SK-N-SH treated with all-trans-retinoic acid at 6 μM for 48 hours (cell line): ENCODE measurements at regions not wholly inside any gene's neighbourhood (a gene's known extent, or its start where the extent isn't known, plus 50 kb on each side); places are given as distances from the start of the nearest gene placed in this dataset.

Experiments used
- ATAC-seq: fragments of 200-7000 bp; cut with Tn5 transposase; 3 replicates; pipeline ENCODE4 v1.9.1; 2020; ENCODE audit warnings: mild to moderate bottlenecking, moderate library complexity
- BACH2 ChIP-seq: fragments of 250-450 bp; sonication (Bioruptor Pico); IDR thresholded peaks from 2 replicates; pipeline ENCODE4 v1.9.0; 2021; ENCODE audit warnings: mild to moderate bottlenecking, borderline replicate concordance
- CSDC2 ChIP-seq: fragments of 250-450 bp; sonication (Bioruptor Pico); IDR thresholded peaks from 2 replicates; pipeline ENCODE4 v1.5.0; 2020; ENCODE audit warnings: mild to moderate bottlenecking, moderate library complexity
- ESRRG ChIP-seq: fragments of 250-450 bp; sonication (Bioruptor Pico); IDR thresholded peaks from 2 replicates; pipeline ENCODE4 v1.6.1; 2021; ENCODE audit warnings: mild to moderate bottlenecking
- GLIS3 ChIP-seq: fragments of 250-450 bp; sonication (Bioruptor Pico); IDR thresholded peaks from 2 replicates; pipeline ENCODE4 v1.5.0; 2020; ENCODE audit warnings: mild to moderate bottlenecking, moderate library complexity
- ISL1 ChIP-seq: fragments of 250-450 bp; sonication (Bioruptor Pico); IDR thresholded peaks from 2 replicates; pipeline ENCODE4 v2.1.2; 2022; ENCODE audit warnings: mild to moderate bottlenecking, moderate library complexity
- OSR1 ChIP-seq: fragments of 250-450 bp; sonication (Bioruptor Pico); IDR thresholded peaks from 2 replicates; pipeline ENCODE4 v1.8.0; 2022; ENCODE audit warnings: moderate library complexity, mild to moderate bottlenecking, inconsistent platforms
- PPARA ChIP-seq: fragments of 250-450 bp; sonication (Bioruptor Pico); IDR thresholded peaks from 2 replicates; pipeline ENCODE4 v1.5.0; 2020; ENCODE audit warnings: mild to moderate bottlenecking, borderline replicate concordance
- RARB ChIP-seq: fragments of 250-450 bp; sonication (Bioruptor Pico); IDR thresholded peaks from 2 replicates; pipeline ENCODE4 v1.8.0; 2021; ENCODE audit warnings: mild to moderate bottlenecking, moderate library complexity
- SNAI2 ChIP-seq: fragments of 250-450 bp; sonication (Bioruptor Pico); IDR thresholded peaks from 2 replicates; pipeline ENCODE4 v1.5.0; 2020; ENCODE audit warnings: mild to moderate bottlenecking, moderate library complexity
- TCF4 ChIP-seq: fragments of 250-450 bp; sonication (Bioruptor Pico); IDR thresholded peaks from 2 replicates; pipeline ENCODE4 v1.8.0; 2021; ENCODE audit warnings: mild to moderate bottlenecking, moderate library complexity, borderline replicate concordance
- TOX ChIP-seq: fragments of 250-450 bp; sonication (Bioruptor Pico); IDR thresholded peaks from 2 replicates; pipeline ENCODE4 v1.8.0; 2021; ENCODE audit warnings: mild to moderate bottlenecking, moderate library complexity, borderline replicate concordance
- ZC3H10 ChIP-seq: fragments of 250-450 bp; sonication (Bioruptor Pico); IDR thresholded peaks from 2 replicates; pipeline ENCODE4 v1.5.1; 2021; ENCODE audit warnings: mild to moderate bottlenecking, moderate library complexity
- ZFP3 ChIP-seq: fragments of 250-450 bp; sonication (Bioruptor Pico); IDR thresholded peaks from 2 replicates; pipeline ENCODE4 v1.5.0; 2020; ENCODE audit warnings: mild to moderate bottlenecking, moderate library complexity
- ZFP30 ChIP-seq: fragments of 450-650 bp; formaldehyde crosslinking; IDR thresholded peaks from 2 replicates; pipeline ENCODE4 v1.5.0; 2022; ENCODE audit warnings: mild to moderate bottlenecking, moderate library complexity
- ZNF565 ChIP-seq: fragments of 450-650 bp; formaldehyde crosslinking; conservative IDR thresholded peaks from 2 replicates; pipeline ENCODE4 v1.5.0; 2020; ENCODE audit warnings: low read depth, mild to moderate bottlenecking, moderate library complexity
- ZNF70 ChIP-seq: fragments of 450-650 bp; formaldehyde crosslinking; IDR thresholded peaks from 2 replicates; pipeline ENCODE4 v1.5.0; 2020; ENCODE audit warnings: mild to moderate bottlenecking, moderate library complexity
- ZNF8 ChIP-seq: fragments of 450-650 bp; formaldehyde crosslinking; IDR thresholded peaks from 2 replicates; pipeline ENCODE4 v1.5.0; 2020; ENCODE audit warnings: mild to moderate bottlenecking, moderate library complexity
- TF ChIP-seq, protein P1 (sequence below): fragments of 250-450 bp; sonication (Bioruptor Pico); IDR thresholded peaks from 2 replicates; pipeline ENCODE4 v1.5.1; 2020; ENCODE audit warnings: low read depth, mild to moderate bottlenecking, moderate library complexity
- TF ChIP-seq, protein P2 (sequence below): fragments of 250-450 bp; sonication (Bioruptor Pico); IDR thresholded peaks from 2 replicates; pipeline ENCODE4 v1.8.0; 2020; ENCODE audit warnings: mild to moderate bottlenecking, moderate library complexity, borderline replicate concordance
- TF ChIP-seq, protein P3 (sequence below): fragments of 250-450 bp; sonication (Bioruptor Pico); IDR thresholded peaks from 2 replicates; pipeline ENCODE4 v1.5.1; 2021; ENCODE audit warnings: mild to moderate bottlenecking, moderate library complexity
- TF ChIP-seq, protein P4 (sequence below): fragments of 250-450 bp; sonication (Bioruptor Pico); IDR thresholded peaks from 2 replicates; pipeline ENCODE4 v1.8.0; 2021; ENCODE audit warnings: low read depth, mild to moderate bottlenecking, moderate library complexity, borderline replicate concordance
- TF ChIP-seq, protein P5 (sequence below): fragments of 250-450 bp; sonication (Bioruptor Pico); IDR thresholded peaks from 2 replicates; pipeline ENCODE4 v1.5.0; 2020; ENCODE audit warnings: mild to moderate bottlenecking, moderate library complexity

DNA sequence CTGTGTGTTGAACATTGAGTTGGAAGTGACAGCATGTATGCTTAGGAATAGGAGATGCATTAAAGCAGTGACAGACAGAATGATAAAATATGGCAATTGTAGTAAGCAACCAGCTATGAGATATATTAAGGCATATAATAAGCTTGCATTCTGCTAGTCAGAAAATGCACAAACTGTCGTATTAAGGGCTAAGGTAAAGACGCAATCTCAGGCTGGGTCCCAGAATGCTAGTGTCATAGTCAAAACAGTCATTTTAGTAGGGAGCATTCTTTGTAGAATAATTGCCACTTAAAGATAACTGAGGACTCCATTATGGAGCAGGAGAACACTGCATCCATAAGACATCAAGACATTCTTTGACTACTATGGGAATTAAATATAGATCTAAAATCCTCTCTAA lies 1369.7 kb upstream of the C9orf72 start:
- TF ChIP-seq ZNF70 (CRISPR knock-in tag) (no peak), ZFP3 (CRISPR knock-in tag) (no peak), PPARA (CRISPR knock-in tag) (no peak), ZC3H10 (no peak), ESRRG (no peak), TCF4 (CRISPR knock-in tag) (no peak), BACH2 (no peak), CSDC2 (no peak), OSR1 (CRISPR knock-in tag) (no peak), SNAI2 (CRISPR knock-in tag) (no peak), ZNF8 (CRISPR knock-in tag) (no peak), ZNF565 (no peak), ISL1 (CRISPR knock-in tag) (no peak)
- TF ChIP-seq, protein P1, sequence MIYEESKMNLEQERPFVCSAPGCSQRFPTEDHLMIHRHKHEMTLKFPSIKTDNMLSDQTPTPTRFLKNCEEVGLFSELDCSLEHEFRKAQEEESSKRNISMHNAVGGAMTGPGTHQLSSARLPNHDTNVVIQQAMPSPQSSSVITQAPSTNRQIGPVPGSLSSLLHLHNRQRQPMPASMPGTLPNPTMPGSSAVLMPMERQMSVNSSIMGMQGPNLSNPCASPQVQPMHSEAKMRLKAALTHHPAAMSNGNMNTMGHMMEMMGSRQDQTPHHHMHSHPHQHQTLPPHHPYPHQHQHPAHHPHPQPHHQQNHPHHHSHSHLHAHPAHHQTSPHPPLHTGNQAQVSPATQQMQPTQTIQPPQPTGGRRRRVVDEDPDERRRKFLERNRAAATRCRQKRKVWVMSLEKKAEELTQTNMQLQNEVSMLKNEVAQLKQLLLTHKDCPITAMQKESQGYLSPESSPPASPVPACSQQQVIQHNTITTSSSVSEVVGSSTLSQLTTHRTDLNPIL, result no peak
- TF ChIP-seq, protein P2, sequence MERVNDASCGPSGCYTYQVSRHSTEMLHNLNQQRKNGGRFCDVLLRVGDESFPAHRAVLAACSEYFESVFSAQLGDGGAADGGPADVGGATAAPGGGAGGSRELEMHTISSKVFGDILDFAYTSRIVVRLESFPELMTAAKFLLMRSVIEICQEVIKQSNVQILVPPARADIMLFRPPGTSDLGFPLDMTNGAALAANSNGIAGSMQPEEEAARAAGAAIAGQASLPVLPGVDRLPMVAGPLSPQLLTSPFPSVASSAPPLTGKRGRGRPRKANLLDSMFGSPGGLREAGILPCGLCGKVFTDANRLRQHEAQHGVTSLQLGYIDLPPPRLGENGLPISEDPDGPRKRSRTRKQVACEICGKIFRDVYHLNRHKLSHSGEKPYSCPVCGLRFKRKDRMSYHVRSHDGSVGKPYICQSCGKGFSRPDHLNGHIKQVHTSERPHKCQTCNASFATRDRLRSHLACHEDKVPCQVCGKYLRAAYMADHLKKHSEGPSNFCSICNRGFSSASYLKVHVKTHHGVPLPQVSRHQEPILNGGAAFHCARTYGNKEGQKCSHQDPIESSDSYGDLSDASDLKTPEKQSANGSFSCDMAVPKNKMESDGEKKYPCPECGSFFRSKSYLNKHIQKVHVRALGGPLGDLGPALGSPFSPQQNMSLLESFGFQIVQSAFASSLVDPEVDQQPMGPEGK (CRISPR knock-in tag), result no peak
- TF ChIP-seq, protein P3, sequence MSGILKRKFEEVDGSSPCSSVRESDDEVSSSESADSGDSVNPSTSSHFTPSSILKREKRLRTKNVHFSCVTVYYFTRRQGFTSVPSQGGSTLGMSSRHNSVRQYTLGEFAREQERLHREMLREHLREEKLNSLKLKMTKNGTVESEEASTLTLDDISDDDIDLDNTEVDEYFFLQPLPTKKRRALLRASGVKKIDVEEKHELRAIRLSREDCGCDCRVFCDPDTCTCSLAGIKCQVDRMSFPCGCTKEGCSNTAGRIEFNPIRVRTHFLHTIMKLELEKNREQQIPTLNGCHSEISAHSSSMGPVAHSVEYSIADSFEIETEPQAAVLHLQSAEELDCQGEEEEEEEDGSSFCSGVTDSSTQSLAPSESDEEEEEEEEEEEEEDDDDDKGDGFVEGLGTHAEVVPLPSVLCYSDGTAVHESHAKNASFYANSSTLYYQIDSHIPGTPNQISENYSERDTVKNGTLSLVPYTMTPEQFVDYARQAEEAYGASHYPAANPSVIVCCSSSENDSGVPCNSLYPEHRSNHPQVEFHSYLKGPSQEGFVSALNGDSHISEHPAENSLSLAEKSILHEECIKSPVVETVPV (CRISPR knock-in tag), result no peak
- TF ChIP-seq, all 23 proteins: peak for 0
- ATAC-seq, result no peak

DNA sequence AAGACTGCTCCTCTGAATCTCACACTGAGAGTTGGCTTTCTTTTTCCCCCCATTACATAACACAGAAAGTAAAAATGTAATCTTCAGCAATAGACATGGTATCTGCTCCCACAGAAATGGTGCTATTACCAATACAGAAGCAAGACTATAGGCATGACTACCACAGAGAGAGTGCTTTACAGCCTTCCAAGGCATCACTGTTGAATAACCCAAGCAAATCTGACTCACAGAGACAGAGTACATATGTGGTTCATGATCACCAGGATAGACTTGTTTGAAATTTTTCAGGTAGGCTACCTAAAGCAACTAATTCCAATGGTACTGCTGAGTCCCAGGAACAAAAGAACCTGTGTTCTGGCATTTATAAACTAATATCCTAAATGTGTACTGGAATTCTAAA lies 1373.4 kb upstream of the C9orf72 start:
- TF ChIP-seq, protein P3 (CRISPR knock-in tag), result no peak
- TF ChIP-seq ZNF565, result no peak
- TF ChIP-seq ZFP30 (CRISPR knock-in tag), result no peak
- TF ChIP-seq TOX (CRISPR knock-in tag), result no peak
- no peak for TF ChIP-seq ZC3H10
- TF ChIP-seq TCF4 (CRISPR knock-in tag), result no peak
- TF ChIP-seq ZFP3 (CRISPR knock-in tag), result no peak
- TF ChIP-seq SNAI2 (CRISPR knock-in tag), result no peak
- TF ChIP-seq ZNF8 (CRISPR knock-in tag), result no peak
- TF ChIP-seq, protein P4, sequence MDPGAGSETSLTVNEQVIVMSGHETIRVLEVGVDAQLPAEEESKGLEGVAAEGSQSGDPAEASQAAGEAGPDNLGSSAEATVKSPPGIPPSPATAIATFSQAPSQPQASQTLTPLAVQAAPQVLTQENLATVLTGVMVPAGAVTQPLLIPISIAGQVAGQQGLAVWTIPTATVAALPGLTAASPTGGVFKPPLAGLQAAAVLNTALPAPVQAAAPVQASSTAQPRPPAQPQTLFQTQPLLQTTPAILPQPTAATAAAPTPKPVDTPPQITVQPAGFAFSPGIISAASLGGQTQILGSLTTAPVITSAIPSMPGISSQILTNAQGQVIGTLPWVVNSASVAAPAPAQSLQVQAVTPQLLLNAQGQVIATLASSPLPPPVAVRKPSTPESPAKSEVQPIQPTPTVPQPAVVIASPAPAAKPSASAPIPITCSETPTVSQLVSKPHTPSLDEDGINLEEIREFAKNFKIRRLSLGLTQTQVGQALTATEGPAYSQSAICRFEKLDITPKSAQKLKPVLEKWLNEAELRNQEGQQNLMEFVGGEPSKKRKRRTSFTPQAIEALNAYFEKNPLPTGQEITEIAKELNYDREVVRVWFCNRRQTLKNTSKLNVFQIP (CRISPR knock-in tag), result no peak
- no peak for TF ChIP-seq ZNF70 (CRISPR knock-in tag)
- TF ChIP-seq CSDC2, result no peak
- no peak for TF ChIP-seq GLIS3 (CRISPR knock-in tag)
- TF ChIP-seq OSR1 (CRISPR knock-in tag), result no peak
- TF ChIP-seq, protein P5, sequence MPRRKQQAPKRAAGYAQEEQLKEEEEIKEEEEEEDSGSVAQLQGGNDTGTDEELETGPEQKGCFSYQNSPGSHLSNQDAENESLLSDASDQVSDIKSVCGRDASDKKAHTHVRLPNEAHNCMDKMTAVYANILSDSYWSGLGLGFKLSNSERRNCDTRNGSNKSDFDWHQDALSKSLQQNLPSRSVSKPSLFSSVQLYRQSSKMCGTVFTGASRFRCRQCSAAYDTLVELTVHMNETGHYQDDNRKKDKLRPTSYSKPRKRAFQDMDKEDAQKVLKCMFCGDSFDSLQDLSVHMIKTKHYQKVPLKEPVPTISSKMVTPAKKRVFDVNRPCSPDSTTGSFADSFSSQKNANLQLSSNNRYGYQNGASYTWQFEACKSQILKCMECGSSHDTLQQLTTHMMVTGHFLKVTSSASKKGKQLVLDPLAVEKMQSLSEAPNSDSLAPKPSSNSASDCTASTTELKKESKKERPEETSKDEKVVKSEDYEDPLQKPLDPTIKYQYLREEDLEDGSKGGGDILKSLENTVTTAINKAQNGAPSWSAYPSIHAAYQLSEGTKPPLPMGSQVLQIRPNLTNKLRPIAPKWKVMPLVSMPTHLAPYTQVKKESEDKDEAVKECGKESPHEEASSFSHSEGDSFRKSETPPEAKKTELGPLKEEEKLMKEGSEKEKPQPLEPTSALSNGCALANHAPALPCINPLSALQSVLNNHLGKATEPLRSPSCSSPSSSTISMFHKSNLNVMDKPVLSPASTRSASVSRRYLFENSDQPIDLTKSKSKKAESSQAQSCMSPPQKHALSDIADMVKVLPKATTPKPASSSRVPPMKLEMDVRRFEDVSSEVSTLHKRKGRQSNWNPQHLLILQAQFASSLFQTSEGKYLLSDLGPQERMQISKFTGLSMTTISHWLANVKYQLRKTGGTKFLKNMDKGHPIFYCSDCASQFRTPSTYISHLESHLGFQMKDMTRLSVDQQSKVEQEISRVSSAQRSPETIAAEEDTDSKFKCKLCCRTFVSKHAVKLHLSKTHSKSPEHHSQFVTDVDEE (CRISPR knock-in tag), result no peak
- TF ChIP-seq RARB, result no peak
- no peak for TF ChIP-seq BACH2
- TF ChIP-seq, protein P1, result no peak
- TF ChIP-seq, all 23 proteins: peak for 0
- no peak for ATAC-seq
